NCI-H2029 (cell line): ENCODE measurements at regions not wholly inside any gene's neighbourhood (a gene's known extent, or its start where the extent isn't known, plus 50 kb on each side); places are given as distances from the start of the nearest gene placed in this dataset.
"Not testable (repeated sequence)": the region's sequence is repeated elsewhere in the genome, so short reads cannot be mapped to it uniquely, and the experiment has no call there.

Experiments used
- DNase-seq: peaks from one replicate; lab custom pipeline; 2025; lab: John Stamatoyannopoulos, UW

GRCh38 chr5:87746891-87747377, 334.2 kb upstream of the CCNH start:
- no peak for DNase-seq

- no peak for DNase-seq
These were observed 333.6 kb upstream of the CCNH start for GRCh38 chr5:87746341-87746740.

- no peak for DNase-seq
These were observed 329.2 kb upstream of the CCNH start for GRCh38 chr5:87741881-87742280.

DNA sequence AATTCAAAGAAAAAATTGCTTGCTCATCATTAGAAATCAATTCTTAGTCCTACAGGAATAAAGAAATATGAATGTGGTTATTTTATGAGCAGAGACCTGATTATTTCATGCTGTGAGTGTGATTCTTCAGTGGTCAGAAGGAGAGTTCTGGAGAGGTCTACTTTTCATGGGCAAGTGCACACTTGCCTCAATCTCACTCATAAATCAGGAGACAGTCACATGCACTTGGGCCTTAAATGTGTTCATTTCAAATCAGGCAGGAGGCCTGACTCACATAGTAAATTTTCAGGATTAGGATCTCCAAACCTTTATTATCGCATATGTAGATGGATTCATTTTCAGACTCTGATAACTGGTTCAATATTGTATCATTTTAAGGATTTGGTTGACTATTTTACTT, 323.2 kb upstream of the CCNH start:
- no peak for DNase-seq

GRCh38 chr5:87733897-87734296, 321.2 kb upstream of the CCNH start:
- DNase-seq = no peak

DNA sequence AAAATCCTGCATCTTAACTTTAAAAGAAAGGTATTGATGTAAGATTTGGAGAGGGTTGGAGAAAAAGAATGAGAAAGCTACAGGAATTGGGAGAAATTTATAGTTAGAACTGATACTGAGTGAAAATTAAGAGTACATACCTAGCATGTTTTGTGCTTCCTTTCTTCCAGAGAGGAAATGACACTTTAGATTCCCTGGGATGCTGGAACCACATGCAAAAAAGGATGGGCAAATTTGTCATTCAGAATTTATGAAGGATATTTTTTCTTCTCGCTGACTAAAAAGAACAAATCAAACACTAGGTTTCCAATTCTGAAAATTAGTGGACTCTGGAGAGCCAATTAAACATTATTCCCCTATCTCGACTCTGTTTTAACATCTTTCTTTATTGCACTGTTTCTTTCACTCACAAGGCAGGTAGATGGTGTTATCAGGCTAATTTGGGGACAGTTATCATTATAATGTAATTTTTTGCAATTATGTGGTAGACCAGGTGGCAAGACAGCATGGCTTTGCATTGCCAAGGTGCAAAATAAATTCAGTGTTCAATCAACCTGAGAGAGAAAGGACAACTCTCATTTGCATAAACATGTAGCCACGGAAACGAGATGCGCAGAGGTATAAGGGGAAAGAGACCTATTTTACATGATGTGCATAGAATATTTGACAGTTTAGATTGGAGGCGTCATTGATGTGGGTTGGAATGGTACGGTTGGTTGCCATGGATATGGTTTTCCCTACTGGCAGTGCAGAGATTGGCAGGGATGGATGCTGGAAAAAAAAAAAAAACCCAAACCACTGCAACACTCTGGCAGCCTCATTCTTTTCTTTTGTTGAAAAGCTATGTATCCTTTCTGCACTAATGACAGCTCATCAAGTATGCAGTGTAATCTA, 320.4 kb upstream of the CCNH start:
- DNase-seq = no peak

- DNase-seq = no peak
These were observed 317.1 kb upstream of the CCNH start for GRCh38 chr5:87729781-87730180.

- DNase-seq = no peak
These were observed 309.6 kb upstream of the CCNH start for GRCh38 chr5:87722286-87722685.

GRCh38 chr5:87718224-87718925, 305.6 kb upstream of the CCNH start:
- not testable (repeated sequence) for DNase-seq

DNA sequence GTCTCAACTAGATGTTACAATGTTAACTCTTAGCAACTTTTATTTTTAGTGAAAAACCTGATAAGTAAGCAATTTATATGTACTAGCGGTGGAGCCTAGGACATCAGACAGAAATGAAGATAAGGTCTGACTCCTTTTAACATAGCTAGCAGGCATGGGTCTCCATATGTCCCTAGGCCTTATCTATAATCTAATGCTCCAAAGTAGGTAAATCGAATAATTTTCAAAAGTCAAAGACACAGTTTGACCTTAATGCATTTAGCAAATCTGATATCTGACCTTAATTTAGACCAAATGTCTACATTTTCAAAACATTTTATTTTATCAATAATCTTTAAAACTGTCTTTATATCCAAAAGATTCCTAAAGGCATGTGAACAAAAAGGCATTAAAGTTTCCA, 305.0 kb upstream of the CCNH start:
- DNase-seq = no peak

DNA sequence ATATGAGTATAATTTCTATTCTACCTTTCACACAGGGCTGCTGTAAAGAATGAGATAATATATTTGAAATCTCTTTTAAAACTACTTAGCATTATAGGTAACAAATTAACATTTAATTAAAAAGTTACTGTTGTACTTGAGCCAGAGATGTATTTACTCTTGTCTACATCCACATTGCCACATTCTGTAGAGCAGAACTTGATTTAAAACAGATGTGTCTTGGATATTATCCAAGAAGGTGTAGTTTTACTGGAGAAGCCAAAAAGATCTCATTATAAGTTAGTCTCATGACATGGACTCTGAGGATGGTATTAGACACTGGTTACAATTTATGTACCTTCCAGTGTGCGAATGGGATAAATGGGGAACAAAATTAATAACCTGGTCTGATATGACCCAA, 293.1 kb upstream of the CCNH start:
- DNase-seq = no peak

- DNase-seq = no peak
These were observed 274.2 kb upstream of the CCNH start for GRCh38 chr5:87686975-87687374.

- DNase-seq = no peak
These were observed 273.3 kb upstream of the CCNH start for GRCh38 chr5:87686018-87686417.

DNA sequence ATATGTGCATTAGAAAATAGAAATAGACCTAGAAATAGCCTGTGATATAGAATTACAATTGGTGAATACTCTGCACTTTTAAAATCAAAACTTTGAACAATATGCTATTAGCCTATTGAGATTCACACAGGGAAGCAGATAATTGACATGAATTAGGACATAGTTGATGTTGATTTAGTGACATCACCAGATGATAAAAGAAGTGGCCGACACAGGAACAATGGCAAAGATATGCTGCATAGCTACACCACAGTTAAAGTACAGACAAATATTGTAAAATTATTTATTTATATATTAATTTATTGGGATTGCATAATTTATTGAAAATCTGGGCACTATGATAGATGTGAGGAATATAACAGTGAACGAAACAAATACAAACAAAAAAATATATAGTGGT, 261.5 kb upstream of the CCNH start:
- DNase-seq = no peak

DNA sequence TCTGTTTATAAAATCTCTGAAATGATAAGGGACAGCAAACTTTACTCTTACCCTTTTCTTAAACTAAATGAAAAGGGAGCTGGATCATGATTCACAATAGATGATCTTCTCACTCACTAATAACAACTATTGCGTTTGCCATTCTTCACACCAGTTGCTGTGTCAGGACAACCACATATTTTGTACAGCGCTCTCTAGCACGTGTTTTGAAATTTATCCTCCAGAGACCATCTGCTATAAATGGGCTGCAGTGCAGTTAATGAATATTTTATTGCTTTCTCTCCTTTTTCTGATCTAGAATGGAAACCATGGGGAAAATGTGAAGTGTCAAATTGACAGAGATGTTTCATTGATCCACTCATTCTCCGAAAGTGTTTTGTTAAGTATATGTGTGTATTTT, 258.4 kb upstream of the CCNH start:
- DNase-seq = no peak

GRCh38 chr5:87665166-87665565, 252.4 kb upstream of the CCNH start:
- DNase-seq = no peak

DNA sequence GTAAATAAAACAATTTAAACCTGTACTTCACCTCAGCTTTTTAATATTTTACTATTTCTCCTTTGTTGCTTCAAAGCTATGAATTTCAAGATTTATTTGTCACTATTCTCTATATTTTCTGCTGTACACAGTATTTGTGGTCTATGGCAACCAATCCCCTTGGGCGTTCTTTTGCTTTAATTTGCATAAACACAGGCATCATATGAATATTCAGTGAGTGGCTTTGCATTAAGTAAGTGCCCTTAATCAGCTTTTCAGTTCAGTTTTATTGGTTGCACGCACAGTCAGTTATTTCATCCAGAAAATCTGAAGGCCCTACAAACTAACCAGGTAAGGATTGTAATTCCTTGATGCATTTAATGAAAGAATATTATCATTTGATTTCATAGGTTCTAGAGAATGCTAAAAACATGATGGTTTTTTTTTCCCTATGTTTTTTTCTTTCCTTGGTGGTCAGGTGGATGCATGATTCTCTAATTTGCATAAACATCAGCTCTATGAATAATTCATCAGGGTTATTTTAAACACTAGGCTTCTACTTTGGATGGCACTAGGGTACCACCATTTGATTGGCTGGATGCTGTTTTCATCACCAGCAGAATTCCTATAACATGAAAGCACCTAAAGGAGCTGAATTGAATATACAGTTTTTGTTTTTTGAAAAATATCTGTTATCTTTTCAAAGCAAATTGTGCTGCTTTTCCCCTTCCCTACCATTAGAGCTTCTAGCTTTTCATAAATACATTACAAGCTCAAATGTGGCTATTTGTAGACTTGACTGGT, 249.2 kb upstream of the CCNH start:
- DNase-seq = no peak

DNA sequence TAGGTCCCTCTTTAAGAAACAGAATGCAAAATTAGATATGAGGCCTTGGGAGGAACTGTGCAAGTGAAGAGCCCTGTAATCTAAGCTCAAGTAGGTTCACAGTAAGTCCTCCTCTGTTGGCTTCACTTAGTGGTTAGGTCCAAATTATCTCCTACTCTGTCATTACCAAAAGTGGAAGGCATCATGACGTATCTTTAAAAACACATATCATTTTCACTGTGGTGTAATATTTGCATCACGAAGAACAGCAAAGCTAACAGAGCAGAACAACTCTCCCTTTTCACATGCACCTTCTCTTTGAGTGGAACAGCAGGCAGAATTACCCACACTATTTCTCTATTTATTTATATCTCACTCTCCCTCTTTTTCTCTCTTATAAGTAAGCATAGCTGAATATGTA, 240.5 kb upstream of the CCNH start:
- DNase-seq = no peak

DNA sequence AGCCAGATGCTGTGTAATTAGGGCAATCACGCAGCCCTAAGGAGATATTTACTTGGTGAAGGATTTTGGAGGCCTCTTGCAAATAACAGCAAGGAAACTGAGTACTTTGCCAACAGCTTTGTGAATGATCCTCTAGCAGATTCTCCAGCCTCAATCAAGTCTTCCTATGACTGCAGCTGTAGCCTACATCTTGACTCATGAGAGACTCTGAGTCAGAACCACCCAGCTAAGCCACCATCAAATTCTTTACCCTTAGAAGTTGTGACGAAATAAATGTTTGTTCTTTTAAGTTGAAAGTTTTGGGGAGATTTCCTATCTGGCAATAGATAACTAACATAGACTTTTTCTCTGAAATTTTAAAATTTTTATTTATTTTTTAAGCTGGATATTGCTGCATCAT, 237.6 kb upstream of the CCNH start:
- DNase-seq = no peak

DNA sequence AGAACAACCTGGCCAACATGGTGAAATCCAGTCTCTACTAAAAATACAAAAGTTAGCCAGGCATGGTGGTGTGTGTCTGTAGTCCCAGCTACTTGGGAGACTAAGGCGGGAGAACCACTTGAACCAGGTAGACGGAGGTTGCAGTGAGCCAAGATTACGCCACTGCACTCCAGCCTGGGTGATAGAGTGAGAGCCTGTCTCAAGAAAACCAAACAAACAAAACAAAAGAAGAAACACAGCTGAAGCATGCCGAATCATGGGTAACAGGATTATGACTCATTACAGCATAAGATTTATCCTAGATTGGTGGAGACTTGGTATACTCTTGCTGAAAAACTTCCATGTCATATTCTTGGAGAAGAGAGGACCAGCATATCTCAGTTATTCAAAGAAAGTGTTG, 236.7 kb upstream of the CCNH start:
- no peak for DNase-seq

- no peak for DNase-seq
These were observed 232.5 kb upstream of the CCNH start for GRCh38 chr5:87645224-87645623.

GRCh38 chr5:87640902-87641301, 228.2 kb upstream of the CCNH start:
- no peak for DNase-seq

GRCh38 chr5:87627363-87627762, 214.6 kb upstream of the CCNH start:
- no peak for DNase-seq
